IMR-90 (cell line): ENCODE measurements at regions not wholly inside any gene's neighbourhood (a gene's known extent, or its start where the extent isn't known, plus 50 kb on each side); places are given as distances from the start of the nearest gene placed in this dataset.

ENCODE experiments used
- ATAC-seq: fragments of 200-7000 bp; cut with Tn5 transposase; 2 replicates; pipeline ENCODE4 v1.9.1; 2020; ENCODE audit warnings: low read depth, mild to moderate bottlenecking, moderate library complexity
- BruUV-seq: library from RNA; stranded (reverse); fragments of 400-500 nt; replicated peaks from 2 replicates; lab custom pipeline; 2021; lab: Mats Ljungman, UMichigan
- CTCF ChIA-PET: fragments of 300-600 bp; formaldehyde crosslinking; extraction: SDS; loops from one replicate; lab custom pipeline; 2021; ENCODE audit warnings: antibody characterized with exemption; lab: Yijun Ruan, JAX
- POLR2A ChIA-PET: fragments of 300-600 bp; sonication (Branson Sonifier 250); formaldehyde crosslinking; loops from one replicate; lab custom pipeline; 2022; ENCODE audit warnings: antibody characterized with exemption; ENCODE audit not compliant: unreplicated experiment; lab: Charles Lee
- DNase-seq: peaks from one replicate; pipeline ENCODE4 v3.0.0; 2013
- H2AFZ ChIP-seq: replicated peaks from 2 replicates; pipeline ENCODE3; 2013; ENCODE audit warnings: low read length, mild to moderate bottlenecking; ENCODE audit not compliant: poor library complexity
- H2AK5ac ChIP-seq: 2 replicates; pipeline ENCODE4 v1.6.1; 2013; ENCODE audit warnings: low read depth, low read length, inconsistent platforms
- H2AK9ac ChIP-seq: replicated peaks from 2 replicates; pipeline ENCODE3; 2013; ENCODE audit warnings: mild to moderate bottlenecking, low read depth, low read length, moderate library complexity; ENCODE audit not compliant: poor library complexity
- H2BK120ac ChIP-seq: 2 replicates; pipeline ENCODE4 v1.6.1; 2013; ENCODE audit warnings: low read depth, low read length, inconsistent platforms
- H2BK15ac ChIP-seq: 3 replicates; pipeline ENCODE4 v1.6.1; 2013; ENCODE audit warnings: low read depth, low read length, inconsistent platforms
- H2BK20ac ChIP-seq: 2 replicates; pipeline ENCODE4 v1.6.1; 2013; ENCODE audit warnings: low read depth, mild to moderate bottlenecking, inconsistent platforms, low read length, moderate library complexity
- H2BK5ac ChIP-seq: 2 replicates; pipeline ENCODE4 v1.6.1; 2013; ENCODE audit warnings: mild to moderate bottlenecking, low read depth, low read length, inconsistent platforms; ENCODE audit not compliant: poor library complexity, severe bottlenecking
- H3K14ac ChIP-seq: replicated peaks from 2 replicates; pipeline ENCODE4 v1.6.1; 2013; ENCODE audit warnings: low read depth, low read length, inconsistent platforms
- H3K18ac ChIP-seq: 2 replicates; pipeline ENCODE4 v1.6.1; 2013; ENCODE audit warnings: low read depth, low read length, control low read depth
- H3K23ac ChIP-seq: 2 replicates; pipeline ENCODE4 v1.6.1; 2013; ENCODE audit warnings: low read depth, low read length, inconsistent platforms
- H3K27ac ChIP-seq: 2 replicates; pipeline ENCODE4 v1.5.1; 2013; ENCODE audit warnings: mild to moderate bottlenecking, control low read depth, low read length; ENCODE audit not compliant: insufficient read depth
- H3K27me3 ChIP-seq: 2 replicates; pipeline ENCODE4 v1.6.1; 2013; ENCODE audit warnings: low read length; ENCODE audit not compliant: control insufficient read depth, insufficient read depth
- H3K36me3 ChIP-seq: 2 replicates; pipeline ENCODE4 v1.6.1; 2013; ENCODE audit warnings: low read length, mixed read lengths; ENCODE audit not compliant: control insufficient read depth, insufficient read depth
- H3K4ac ChIP-seq: 2 replicates; pipeline ENCODE4 v1.6.1; 2013; ENCODE audit warnings: low read depth, low read length, inconsistent platforms
- H3K4me1 ChIP-seq: 2 replicates; pipeline ENCODE4 v1.6.1; 2013; ENCODE audit warnings: low read length, mixed read lengths; ENCODE audit not compliant: control insufficient read depth, insufficient read depth
- H3K4me2 ChIP-seq: 2 replicates; pipeline ENCODE4 v1.6.1; 2013; ENCODE audit warnings: low read depth, mild to moderate bottlenecking, control low read depth, low read length, moderate library complexity
- H3K4me3 ChIP-seq: 2 replicates; pipeline ENCODE4 v1.5.1; 2013; ENCODE audit warnings: low read depth, mild to moderate bottlenecking, control low read depth, low read length, moderate library complexity; ENCODE audit not compliant: insufficient read depth
- H3K56ac ChIP-seq: 2 replicates; pipeline ENCODE4 v1.6.1; 2013; ENCODE audit warnings: low read length, inconsistent platforms; ENCODE audit not compliant: insufficient read depth; ENCODE audit errors: extremely low read depth
- H3K79me1 ChIP-seq, 2 experiments: 2 replicates each; pipeline ENCODE4 v1.6.1; 2013; ENCODE audit warnings: low read length in 2 of 2, inconsistent platforms in 1 of 2, low read depth in 1 of 2
- H3K9ac ChIP-seq: 2 replicates; pipeline ENCODE4 v1.6.1; 2013; ENCODE audit warnings: low read depth, low read length, control low read depth
- H3K9me1 ChIP-seq: 2 replicates; pipeline ENCODE4 v1.6.1; 2013; ENCODE audit warnings: low read length, inconsistent platforms; ENCODE audit not compliant: insufficient read depth
- H3K9me3 ChIP-seq: 2 replicates; pipeline ENCODE4 v1.6.1; 2013; ENCODE audit warnings: low read length; ENCODE audit not compliant: control insufficient read depth, insufficient read depth
- H4K20me1 ChIP-seq: 2 replicates; pipeline ENCODE4 v1.6.1; 2013; ENCODE audit warnings: low read length, inconsistent platforms; ENCODE audit not compliant: insufficient read depth
- H4K5ac ChIP-seq: 2 replicates; pipeline ENCODE4 v1.6.1; 2013; ENCODE audit warnings: mild to moderate bottlenecking, low read depth, low read length, control low read depth
- H4K8ac ChIP-seq, 2 experiments: 2 replicates each; pipeline ENCODE4 v1.6.1; 2013; ENCODE audit warnings: low read depth in 2 of 2, low read length in 2 of 2, control low read depth in 1 of 2, inconsistent platforms in 1 of 2
- H4K91ac ChIP-seq: 2 replicates; pipeline ENCODE4 v1.6.1; 2013; ENCODE audit warnings: low read depth, low read length, inconsistent platforms; ENCODE audit not compliant: insufficient read depth
- BHLHE40 ChIP-seq: fragments of 150-350 bp; IDR thresholded peaks from 2 replicates; pipeline ENCODE4 v1.6.1; 2016; ENCODE audit warnings: mild to moderate bottlenecking, low read depth, low read length
- CEBPB ChIP-seq: IDR thresholded peaks from 2 replicates; pipeline ENCODE4 v1.6.1; 2012; ENCODE audit warnings: low read depth, low read length, improper control_type of control experiment
- CHD1 ChIP-seq: IDR thresholded peaks from 2 replicates; pipeline ENCODE4 v1.6.1; 2012; ENCODE audit warnings: low read depth, low read length, improper control_type of control experiment
- CTCF ChIP-seq: conservative IDR thresholded peaks from 2 replicates; pipeline ENCODE4 v1.5.1; 2012; ENCODE audit warnings: mild to moderate bottlenecking, low read depth, low read length, improper control_type of control experiment
- ELK1 ChIP-seq: fragments of 150-350 bp; IDR thresholded peaks from 2 replicates; pipeline ENCODE4 v1.6.1; 2016; ENCODE audit warnings: low read depth, mild to moderate bottlenecking, low read length, moderate library complexity, borderline replicate concordance
- FOS ChIP-seq: fragments of 150-350 bp; IDR thresholded peaks from 2 replicates; pipeline ENCODE4 v1.6.1; 2016; ENCODE audit warnings: low read depth, low read length
- MAFK ChIP-seq: IDR thresholded peaks from 2 replicates; pipeline ENCODE4 v1.6.1; 2012; ENCODE audit warnings: low read depth, low read length, improper control_type of control experiment
- MAZ ChIP-seq: IDR thresholded peaks from 2 replicates; pipeline ENCODE4 v1.6.1; 2012; ENCODE audit warnings: low read depth, mild to moderate bottlenecking, low read length, improper control_type of control experiment, moderate library complexity, borderline replicate concordance
- MXI1 ChIP-seq: IDR thresholded peaks from 2 replicates; pipeline ENCODE4 v1.6.1; 2012; ENCODE audit warnings: low read depth, mild to moderate bottlenecking, low read length, moderate library complexity, borderline replicate concordance
- NFE2L2 ChIP-seq: fragments of 150-350 bp; IDR thresholded peaks from 2 replicates; pipeline ENCODE4 v1.6.1; 2016; ENCODE audit warnings: low read depth, mild to moderate bottlenecking, low read length
- POLR2A ChIP-seq: IDR thresholded peaks from 2 replicates; pipeline ENCODE4 v1.6.1; 2012; ENCODE audit warnings: mild to moderate bottlenecking, low read depth, low read length
- RAD21 ChIP-seq: IDR thresholded peaks from 2 replicates; pipeline ENCODE4 v1.6.1; 2012; ENCODE audit warnings: low read length, improper control_type of control experiment
- RCOR1 ChIP-seq: IDR thresholded peaks from 2 replicates; pipeline ENCODE4 v1.6.1; 2012; ENCODE audit warnings: mild to moderate bottlenecking, low read length, improper control_type of control experiment; ENCODE audit not compliant: insufficient replicate concordance
- RFX5 ChIP-seq: IDR thresholded peaks from 2 replicates; pipeline ENCODE4 v1.8.0; 2012; ENCODE audit warnings: low read depth, mild to moderate bottlenecking, low read length, moderate library complexity
- SMC3 ChIP-seq: fragments of 150-350 bp; IDR thresholded peaks from 2 replicates; pipeline ENCODE4 v1.6.1; 2016; ENCODE audit warnings: low read depth, mild to moderate bottlenecking, antibody characterized with exemption, low read length, moderate library complexity
- USF2 ChIP-seq: fragments of 150-350 bp; IDR thresholded peaks from 2 replicates; pipeline ENCODE4 v1.6.1; 2017; ENCODE audit warnings: mild to moderate bottlenecking, antibody characterized with exemption, low read length, low read depth
- WGBS, 2 experiments: methylation state at CpG; one replicate each; pipeline versions ENCODE4 v1.1.5 to v1.1.7; 2013; ENCODE audit warnings: missing lambda C conversion rate in 2 of 2; ENCODE audit not compliant: insufficient read length in 1 of 2; ENCODE audit errors: extremely low coverage in 2 of 2; 5-methylcytosine and 5-hydroxymethylcytosine counted together
- dilution Hi-C: fragments of 300-500 bp; cut with HindIII; formaldehyde crosslinking; loops from one replicate; pipeline ENCODE4 v1.14.3; 2018; ENCODE audit warnings: low sequenced_read_pairs; ENCODE audit not compliant: unreplicated experiment
- in situ Hi-C: fragments of 300-500 bp; cut with MboI; formaldehyde crosslinking; loops from 3 replicates; pipeline ENCODE4 v1.14.3; 2019; ENCODE audit warnings: low sequenced_read_pairs, inconsistent platforms, mixed read lengths
- intact Hi-C: fragments of 100-400 bp; cut with micrococcal nuclease; formaldehyde crosslinking; loops from 2 replicates; pipeline ENCODE4 v1.10.0; 2022

- no peak overlapping the region for H3K27ac ChIP-seq
- H2BK20ac ChIP-seq = no peak overlapping the region
- H2BK5ac ChIP-seq = no peak overlapping the region
- no peaks in the 10 kb centered on the region for H4K20me1 ChIP-seq
- in situ Hi-C loops (no loop called here), dilution Hi-C loops (no loop called here), intact Hi-C loops (no loop called here)
- H2AK5ac ChIP-seq = no peak overlapping the region
- H3K4me1 ChIP-seq = no peaks in the 10 kb centered on the region
- no peak overlapping the region for H2AFZ ChIP-seq
- TF ChIP-seq RAD21 (no peak), USF2 (no peak), MXI1 (no peak), ELK1 (no peak), SMC3 (no peak), NFE2L2 (no peak), CEBPB (no peak), POLR2A (no peak), MAZ (no peak), RCOR1 (no peak), FOS (no peak), CHD1 (no peak), CTCF (no peak), BHLHE40 (no peak), RFX5 (no peak), MAFK (no peak)
- no peak overlapping the region for H2BK15ac ChIP-seq
- H3K4me2 ChIP-seq = no peak overlapping the region
- H3K79me1 ChIP-seq = no peaks in the 10 kb centered on the region
- no peak overlapping the region for H4K91ac ChIP-seq
- H3K14ac ChIP-seq = no peak overlapping the region
- no peak overlapping the region for H3K4me3 ChIP-seq
- ATAC-seq (no peak), DNase-seq (no peak)
- no peaks in the 10 kb centered on the region for H3K36me3 ChIP-seq
- H3K4ac ChIP-seq = no peak overlapping the region
- H3K18ac ChIP-seq = no peak overlapping the region
- no CpG with 5 or more reads among the region's 5 CpGs for WGBS, 2 experiments
- ChIA-PET POLR2A (no interaction called here), CTCF (no interaction called here)
- BruUV-seq = no TSS peak
- H2AK9ac ChIP-seq = no peak overlapping the region
- H3K23ac ChIP-seq = no peak overlapping the region
- no peak overlapping the region for H3K56ac ChIP-seq
- H3K9me3 ChIP-seq = no peaks in the 10 kb centered on the region
- no peaks in the 10 kb centered on the region for H3K27me3 ChIP-seq
- no peak overlapping the region for H2BK120ac ChIP-seq
- H3K9me1 ChIP-seq = no peaks in the 10 kb centered on the region
- H4K5ac ChIP-seq = no peak overlapping the region
- H4K8ac ChIP-seq = no peak overlapping the region
- H3K9ac ChIP-seq = no peak overlapping the region
Measured at GRCh38 chr1:95888941-95889390, 655.0 kb downstream of the RWDD3 start.
